ENCODE measurements at regions not wholly inside any gene's neighbourhood (a gene's known extent, or its start where the extent isn't known, plus 50 kb on each side); places are given as distances from the start of the nearest gene placed in this dataset.

DNA sequence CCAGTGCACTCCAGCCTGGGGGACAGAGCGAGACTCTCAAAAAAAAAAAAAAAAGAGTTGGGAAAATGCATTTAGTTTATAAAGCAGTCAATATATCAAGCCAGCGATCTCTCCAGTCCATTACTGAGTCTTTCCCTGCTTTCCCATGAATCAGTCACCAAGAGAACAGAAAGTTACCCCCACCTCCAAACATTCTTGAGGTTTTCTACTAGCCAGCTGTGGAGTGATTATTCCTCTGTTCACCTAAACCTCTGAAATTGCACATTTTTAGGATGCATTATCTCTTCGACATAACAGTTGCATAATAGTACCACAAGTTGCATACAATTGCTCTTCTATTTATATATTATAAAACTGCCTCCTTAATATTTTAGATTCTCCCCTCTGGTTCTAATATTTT, 134.8 kb upstream of the DIO3 start:
- TF ChIP-seq, protein P1, sequence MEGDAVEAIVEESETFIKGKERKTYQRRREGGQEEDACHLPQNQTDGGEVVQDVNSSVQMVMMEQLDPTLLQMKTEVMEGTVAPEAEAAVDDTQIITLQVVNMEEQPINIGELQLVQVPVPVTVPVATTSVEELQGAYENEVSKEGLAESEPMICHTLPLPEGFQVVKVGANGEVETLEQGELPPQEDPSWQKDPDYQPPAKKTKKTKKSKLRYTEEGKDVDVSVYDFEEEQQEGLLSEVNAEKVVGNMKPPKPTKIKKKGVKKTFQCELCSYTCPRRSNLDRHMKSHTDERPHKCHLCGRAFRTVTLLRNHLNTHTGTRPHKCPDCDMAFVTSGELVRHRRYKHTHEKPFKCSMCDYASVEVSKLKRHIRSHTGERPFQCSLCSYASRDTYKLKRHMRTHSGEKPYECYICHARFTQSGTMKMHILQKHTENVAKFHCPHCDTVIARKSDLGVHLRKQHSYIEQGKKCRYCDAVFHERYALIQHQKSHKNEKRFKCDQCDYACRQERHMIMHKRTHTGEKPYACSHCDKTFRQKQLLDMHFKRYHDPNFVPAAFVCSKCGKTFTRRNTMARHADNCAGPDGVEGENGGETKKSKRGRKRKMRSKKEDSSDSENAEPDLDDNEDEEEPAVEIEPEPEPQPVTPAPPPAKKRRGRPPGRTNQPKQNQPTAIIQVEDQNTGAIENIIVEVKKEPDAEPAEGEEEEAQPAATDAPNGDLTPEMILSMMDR (IDR thresholded peaks at IDR 0.05) = no peak
- no peak for TF ChIP-seq ZFX (IDR thresholded peaks at IDR 0.05; ENCODE audit: borderline replicate concordance)

Data from 22Rv1 (cell line).